Caki2 (cell line): ENCODE measurements at regions not wholly inside any gene's neighbourhood (a gene's known extent, or its start where the extent isn't known, plus 50 kb on each side); places are given as distances from the start of the nearest gene placed in this dataset.

Source experiments
- DNase-seq: peaks from one replicate; pipeline ENCODE4 v3.0.0-alpha.2; 2015; ENCODE audit warnings: low read depth
- in situ Hi-C: cut with HindIII; loops from 2 replicates; pipeline ENCODE4 v1.10.0; 2016; ENCODE audit warnings: low sequenced_read_pairs, low pct_unique_long_range_greater_than_20kb, mixed read lengths

DNA sequence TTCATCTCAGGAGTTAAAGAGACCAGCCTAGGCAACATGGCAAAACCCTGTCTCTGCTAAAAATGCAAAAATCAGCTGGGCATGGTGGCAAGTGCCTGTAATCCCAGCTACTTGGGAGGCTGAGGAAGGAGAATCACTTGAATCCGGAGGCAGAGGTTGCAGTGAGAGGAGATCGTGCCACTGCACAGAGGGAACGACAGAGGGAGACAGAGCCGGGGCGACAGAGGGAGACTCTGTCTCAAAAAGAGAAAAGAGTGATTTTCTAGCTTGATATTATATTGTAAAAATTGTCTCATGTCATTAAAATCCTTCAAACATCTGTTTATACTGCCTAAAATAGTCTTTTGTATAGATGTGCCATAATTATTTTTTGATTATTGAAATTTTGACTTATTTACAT is 225.4 kb upstream of the AGA start:
- in situ Hi-C loops: no loop called here
- DNase-seq: no peak

DNA sequence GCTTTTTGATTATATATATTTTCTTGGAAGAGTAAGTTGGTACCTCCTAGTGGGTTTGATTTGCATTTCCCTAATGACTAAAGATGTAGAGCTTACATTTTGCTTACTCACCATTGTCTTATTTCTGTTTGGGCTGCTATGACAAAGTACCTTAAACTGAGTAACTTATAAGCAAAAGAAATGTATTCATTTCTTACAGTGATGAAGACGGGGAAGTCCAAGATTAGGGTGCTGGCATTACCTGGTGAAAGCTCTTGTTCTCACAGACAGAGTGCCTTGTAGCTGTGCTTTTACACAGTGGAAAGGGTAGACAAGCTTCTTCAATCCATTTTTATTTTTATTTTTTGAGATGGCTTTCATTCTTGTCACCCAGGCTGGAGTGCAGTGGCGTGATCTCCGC is 229.2 kb upstream of the AGA start:
- in situ Hi-C loops: no loop called here
- no peak for DNase-seq

DNA sequence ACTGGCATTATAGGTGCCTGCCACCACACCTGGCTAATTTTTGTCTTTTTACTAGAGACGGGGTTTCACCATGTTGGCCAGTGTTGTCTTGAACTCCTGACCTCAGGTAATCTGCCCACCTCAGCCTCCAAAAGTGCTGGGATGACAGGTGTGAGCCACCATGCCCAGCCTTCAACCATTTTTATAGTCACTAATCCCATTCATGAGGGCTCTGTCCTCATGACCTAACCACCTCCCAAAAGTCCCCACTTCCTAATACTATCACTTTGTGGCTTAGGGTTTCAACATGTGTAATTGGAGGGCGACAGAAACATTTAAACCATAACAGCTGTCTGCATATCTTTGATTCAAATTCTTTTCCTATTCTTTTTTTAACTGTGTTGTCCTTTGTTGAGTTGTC is 229.6 kb upstream of the AGA start:
- in situ Hi-C loops: no loop called here
- no peak for DNase-seq

GRCh38 chr4:177673985-177674489 is 231.8 kb upstream of the AGA start:
- in situ Hi-C loops: no loop called here
- no peak for DNase-seq

DNA sequence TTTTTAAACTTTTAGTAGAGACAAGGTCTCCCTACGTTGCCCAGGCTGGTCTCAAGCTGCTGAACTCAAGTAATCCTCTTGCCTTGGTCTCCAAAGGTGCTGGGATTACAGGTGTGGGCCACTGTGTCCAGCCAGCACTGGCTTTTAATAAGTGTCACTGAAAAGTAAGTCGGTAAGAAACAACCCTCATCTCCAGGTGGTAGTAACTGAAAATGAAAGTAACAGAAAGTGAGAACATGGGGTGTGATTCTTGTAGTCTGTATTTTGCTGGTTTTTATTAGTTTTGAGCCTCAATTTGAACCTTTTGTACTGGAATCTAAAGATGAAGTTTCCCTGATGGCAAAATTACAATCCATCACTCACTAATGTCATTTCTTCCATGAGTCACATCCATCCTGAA is 238.1 kb upstream of the AGA start:
- in situ Hi-C loops: no loop called here
- DNase-seq: no peak

GRCh38 chr4:177681902-177682301 is 239.7 kb upstream of the AGA start:
- DNase-seq: no peak
- in situ Hi-C loops: no loop called here

- in situ Hi-C loops: no loop called here
- DNase-seq: no peak
Observed at GRCh38 chr4:177687117-177687516, 244.9 kb upstream of the AGA start.

DNA sequence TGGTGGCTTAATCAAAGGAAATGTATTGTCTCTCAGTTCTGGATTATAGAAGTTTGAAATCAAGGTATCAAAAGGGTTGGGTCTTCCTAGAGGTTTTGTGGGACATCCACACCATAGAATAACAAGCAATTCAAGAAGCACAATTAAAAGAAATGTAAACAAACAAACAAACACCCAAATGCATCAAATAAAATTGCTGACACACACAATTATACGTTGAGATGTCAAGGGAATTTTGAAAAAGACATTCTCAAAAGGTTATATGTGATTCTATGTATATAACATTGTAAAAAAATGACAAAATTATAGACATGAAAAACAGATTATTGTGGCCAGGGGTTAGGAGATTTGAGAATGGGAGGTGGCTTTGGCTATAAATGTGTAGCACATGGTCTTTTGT is 250.7 kb upstream of the AGA start:
- DNase-seq: no peak
- in situ Hi-C loops: no loop called here

DNA sequence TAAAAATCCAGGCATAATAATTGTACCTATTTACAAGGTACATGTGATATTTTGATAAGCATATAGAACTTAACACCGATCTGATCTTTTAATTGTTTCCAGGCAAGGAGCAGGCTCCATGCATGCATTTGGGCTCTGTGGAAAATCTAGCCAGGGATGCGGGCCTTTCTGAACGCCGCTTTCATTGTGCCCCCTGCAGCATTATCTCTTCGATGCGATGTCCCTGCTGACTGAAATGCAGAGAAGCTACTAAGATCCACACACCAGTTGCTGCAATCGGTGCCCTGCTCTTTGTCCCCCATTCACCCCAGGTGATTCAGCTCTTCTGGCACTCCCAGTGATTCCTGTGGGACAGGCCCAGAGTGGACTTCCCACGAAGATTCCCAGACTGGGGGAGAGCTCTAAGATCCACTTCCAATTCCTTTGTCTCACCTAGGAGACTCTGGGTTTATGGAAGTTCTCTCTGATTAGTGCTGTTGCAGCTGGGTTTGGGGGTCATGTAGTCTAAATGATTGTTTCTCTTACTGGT is 254.3 kb upstream of the AGA start:
- in situ Hi-C loops: no loop called here
- no peak for DNase-seq

DNA sequence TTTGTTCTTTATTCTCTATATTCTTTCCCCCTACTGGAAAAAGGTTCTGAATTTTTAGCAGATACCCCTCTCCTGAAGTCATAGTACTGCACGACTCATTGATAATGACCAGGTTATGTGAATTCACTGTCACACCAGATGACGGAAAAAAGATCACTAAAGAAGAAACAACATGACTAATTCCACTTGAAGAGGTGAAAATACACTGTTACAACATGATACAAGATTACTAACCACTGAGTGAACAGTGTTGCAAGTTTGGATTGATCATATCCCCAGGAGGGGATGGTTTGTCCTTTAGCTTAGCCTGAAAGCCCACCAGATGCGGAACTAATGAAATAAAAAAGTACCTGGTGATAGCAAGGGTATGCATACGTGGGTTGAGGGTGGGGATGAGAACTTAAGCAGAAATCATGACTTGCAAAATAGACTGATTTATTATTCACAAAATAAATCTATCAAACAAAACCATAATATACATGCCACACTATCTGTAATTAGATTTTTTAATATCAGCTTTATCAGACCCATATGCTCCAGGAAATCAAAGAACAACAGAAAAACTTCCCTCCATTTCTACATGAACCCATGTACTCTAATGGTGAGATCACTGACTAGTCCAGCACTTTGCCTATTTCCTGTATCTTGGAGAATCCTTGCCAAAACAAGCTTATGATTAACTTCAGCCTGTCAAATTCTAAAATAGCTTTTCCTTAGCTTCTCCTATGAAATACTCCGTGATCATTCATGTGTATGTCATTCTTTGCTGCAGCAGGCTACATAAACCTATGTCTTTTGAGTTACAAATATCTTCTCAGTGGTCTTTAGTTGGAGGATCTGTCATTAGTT is 257.4 kb upstream of the AGA start:
- in situ Hi-C loops: no loop called here
- DNase-seq: peak; percentile 63

GRCh38 chr4:177706916-177707315 is 264.7 kb upstream of the AGA start:
- DNase-seq: no peak
- in situ Hi-C loops: no loop called here

- DNase-seq: no peak
- in situ Hi-C loops: no loop called here
Observed at GRCh38 chr4:177713454-177713853, 271.2 kb upstream of the AGA start.

DNA sequence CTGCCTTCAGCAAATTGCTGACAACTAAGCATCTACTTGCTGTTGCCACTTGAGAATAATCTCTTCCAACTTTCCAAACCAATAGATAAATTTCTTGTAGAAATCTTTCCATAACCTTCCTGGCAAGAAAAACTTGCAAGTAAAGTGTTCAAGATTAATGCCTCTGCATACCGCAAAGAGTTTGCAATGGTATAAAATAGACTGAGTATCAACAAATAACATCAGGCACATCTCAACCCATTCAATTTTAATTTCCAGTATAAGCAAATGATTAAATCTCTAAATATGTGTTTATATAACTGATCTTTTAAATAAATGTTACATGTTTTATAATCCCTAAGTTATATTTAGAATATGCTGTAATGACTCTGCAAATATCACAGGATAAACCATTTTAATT is 275.2 kb upstream of the AGA start:
- in situ Hi-C loops: no loop called here

DNA sequence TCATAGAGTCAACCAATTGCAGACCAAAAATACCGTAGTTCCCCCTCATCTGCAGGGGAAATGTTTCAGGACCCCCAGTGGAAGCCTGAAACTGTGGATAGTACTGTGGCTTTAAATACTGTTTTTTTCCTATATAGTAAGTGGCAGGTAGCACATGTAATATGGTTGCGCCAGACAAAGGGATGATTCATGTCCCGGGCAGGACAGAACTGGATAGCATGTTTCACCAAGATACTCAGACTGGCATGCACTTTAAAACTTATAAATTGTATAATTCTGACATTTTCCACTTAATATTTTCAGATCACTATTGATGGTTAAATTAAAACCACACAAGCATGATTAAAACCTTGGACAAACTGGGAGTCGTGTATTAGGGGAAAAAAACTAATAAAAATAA is 276.3 kb upstream of the AGA start:
- no peak for DNase-seq
- in situ Hi-C loops: no loop called here

More for the DNA sequence above, 275.2 kb upstream of the AGA start:
- DNase-seq: no peak

DNA sequence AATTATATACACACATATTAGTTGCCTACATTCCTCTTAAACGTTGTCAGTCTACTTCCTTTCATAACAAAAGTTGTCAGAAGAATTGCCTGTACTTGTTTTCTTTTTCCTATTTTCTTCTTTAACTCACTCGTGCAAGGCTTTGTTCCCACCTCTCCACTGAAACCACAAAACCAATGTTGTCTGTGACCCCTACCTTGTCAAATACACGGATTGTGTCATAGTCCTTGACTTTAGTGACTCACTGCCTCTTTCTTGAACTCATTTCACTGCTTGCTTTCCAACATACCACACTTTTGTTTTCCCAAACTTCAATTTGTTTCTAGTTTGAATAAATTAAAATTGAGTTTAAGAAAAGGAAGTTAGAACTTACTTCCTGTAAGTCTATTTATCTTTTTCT is 283.9 kb upstream of the AGA start:
- DNase-seq: no peak
- in situ Hi-C loops: no loop called here

GRCh38 chr4:177728361-177729152 is 286.3 kb upstream of the AGA start:
- in situ Hi-C loops: no loop called here
- DNase-seq: peak; percentile 91

- no peak for DNase-seq
- in situ Hi-C loops: no loop called here
Observed at GRCh38 chr4:177729681-177730080, 287.4 kb upstream of the AGA start.

GRCh38 chr4:177737387-177737940 is 295.2 kb upstream of the AGA start:
- peak; percentile 4 for DNase-seq
- in situ Hi-C loops: no loop called here

DNA sequence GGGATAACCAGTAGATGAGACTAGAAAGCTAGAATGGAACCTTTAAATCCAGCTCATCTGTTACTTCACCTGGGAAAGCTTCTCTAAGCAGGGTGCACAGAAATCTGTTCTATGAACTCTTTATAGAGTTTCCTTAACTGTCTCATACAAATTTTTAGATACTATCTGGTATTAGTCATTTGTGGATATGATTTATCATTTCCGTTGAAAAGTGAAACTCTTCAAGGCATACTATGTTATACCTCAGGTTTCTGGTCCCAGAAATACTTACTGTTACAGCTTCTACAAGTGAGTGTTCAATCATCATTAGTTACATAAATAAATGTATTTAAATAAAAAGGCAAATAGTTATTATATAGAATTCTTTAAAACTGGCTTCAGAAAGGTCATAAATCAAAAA is 298.3 kb upstream of the AGA start:
- in situ Hi-C loops: no loop called here
- no peak for DNase-seq
